ENCODE measurements at regions not wholly inside any gene's neighbourhood (a gene's known extent, or its start where the extent isn't known, plus 50 kb on each side); places are given as distances from the start of the nearest gene placed in this dataset.
"Not testable (repeated sequence)": the region's sequence is repeated elsewhere in the genome, so short reads cannot be mapped to it uniquely, and the experiment has no call there.

DNA sequence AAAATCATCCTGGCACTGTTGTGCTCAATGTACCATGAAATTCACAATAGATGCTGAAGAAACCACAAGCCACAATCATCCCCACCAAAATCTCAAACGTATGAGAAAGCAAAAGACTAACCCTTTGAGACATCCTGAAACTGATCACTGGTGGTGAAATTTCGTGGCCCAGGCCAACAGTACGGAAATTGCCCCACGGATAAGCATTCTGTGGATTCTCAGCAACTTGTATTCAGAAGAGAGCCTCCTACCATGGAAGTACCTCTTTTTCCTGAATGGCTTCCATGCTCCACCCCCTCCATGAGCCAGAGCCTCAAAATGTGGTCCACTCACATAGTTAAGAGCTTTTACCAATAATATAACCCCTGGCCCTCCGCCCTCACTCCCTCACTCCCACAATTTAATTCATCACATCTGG is 163.9 kb upstream of the AUTS2 start:
- no peak for TF ChIP-seq ZNF274 (IDR thresholded peaks at IDR 0.05; ENCODE audit: low read depth, low read length)
- no peak overlapping the region for H3K4me3 ChIP-seq (ENCODE audit: low read length)

DNA sequence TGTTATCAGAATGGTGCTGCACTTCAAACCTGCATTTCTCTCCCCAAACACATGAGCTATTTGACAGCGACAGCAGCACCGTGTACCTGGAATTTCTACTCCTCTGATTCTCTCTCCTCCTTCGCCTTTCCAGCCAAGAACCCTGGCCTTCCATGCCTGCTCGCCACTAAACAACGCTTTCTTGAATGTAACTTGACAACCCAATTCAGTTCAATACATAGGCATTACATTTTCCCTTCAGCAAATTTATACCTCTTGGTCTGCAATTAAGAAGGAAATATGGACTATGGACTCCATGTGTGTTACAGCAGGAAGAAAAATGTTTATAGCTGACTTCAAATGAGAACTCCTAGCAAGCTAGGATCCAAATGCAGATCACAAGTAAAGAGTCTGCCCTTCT is 162.6 kb upstream of the AUTS2 start:
- no peak overlapping the region for H3K4me3 ChIP-seq (ENCODE audit: low read length)
- no peak for TF ChIP-seq ZNF274 (IDR thresholded peaks at IDR 0.05; ENCODE audit: low read depth, low read length)

DNA sequence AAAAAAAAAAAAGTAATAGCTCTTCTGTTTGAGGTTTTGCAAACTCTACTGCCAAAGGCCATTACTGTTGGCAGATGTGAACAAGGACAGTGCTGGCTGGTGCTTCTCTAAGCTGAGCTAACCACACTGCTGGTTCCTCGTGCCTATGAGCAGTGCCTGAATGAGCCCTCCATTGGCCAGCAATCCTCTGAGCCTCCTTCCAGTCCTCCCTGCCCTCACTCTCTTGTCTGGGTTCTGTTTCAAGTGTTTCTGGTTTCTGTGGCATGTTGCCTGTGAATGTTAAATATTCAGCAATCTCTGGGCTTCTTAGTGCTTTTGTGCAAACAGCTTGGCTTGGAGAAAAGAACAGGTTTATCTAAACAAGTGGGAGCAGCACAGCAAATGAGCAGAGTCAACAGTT is 161.3 kb upstream of the AUTS2 start:
- TF ChIP-seq ZNF274 (IDR thresholded peaks at IDR 0.05; ENCODE audit: low read depth, low read length): no peak
- no peak overlapping the region for H3K4me3 ChIP-seq (ENCODE audit: low read length)

DNA sequence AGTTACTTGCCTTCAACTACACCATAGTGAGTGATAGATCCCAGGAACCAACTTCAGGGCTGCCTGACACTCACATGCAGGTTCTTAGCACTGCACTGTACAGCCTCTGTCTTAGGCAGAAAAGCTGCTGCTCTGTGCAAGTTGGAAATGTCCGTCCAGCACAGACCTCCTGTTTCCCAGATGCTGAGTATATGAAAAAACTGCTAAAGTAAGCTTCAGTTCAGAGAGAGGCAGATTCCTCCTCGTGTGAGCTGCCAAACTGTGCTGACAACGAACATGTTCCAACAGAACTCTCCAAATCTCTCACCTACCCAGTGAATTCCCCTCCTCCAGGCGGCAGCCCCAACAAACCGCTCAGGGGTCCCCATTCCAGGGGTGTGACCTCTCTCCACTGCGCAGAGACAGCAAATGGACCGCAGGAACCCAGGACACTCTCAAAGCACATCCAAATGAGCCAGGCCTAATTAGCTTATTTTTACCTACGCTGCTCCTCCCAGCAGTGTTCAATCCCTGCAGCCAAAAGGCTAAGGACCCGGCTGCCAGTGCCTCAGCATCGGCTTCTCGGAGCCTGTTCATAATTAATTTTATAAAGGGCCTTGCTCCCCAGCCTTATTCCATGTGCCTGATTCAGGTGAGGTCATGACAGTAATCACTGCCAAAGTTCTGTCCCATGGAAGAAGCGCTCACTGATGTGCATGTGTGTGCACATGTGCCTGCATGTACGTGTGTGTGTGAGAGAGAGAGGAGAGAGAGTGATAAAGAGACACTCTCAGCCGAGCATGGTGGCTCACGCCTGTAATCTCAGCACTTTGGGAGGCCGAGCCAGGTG is 159.5 kb upstream of the AUTS2 start:
- TF ChIP-seq ZNF274 (IDR thresholded peaks at IDR 0.05; ENCODE audit: low read depth, low read length): no peak
- H3K4me3 ChIP-seq (ENCODE audit: low read length): no peak overlapping the region

DNA sequence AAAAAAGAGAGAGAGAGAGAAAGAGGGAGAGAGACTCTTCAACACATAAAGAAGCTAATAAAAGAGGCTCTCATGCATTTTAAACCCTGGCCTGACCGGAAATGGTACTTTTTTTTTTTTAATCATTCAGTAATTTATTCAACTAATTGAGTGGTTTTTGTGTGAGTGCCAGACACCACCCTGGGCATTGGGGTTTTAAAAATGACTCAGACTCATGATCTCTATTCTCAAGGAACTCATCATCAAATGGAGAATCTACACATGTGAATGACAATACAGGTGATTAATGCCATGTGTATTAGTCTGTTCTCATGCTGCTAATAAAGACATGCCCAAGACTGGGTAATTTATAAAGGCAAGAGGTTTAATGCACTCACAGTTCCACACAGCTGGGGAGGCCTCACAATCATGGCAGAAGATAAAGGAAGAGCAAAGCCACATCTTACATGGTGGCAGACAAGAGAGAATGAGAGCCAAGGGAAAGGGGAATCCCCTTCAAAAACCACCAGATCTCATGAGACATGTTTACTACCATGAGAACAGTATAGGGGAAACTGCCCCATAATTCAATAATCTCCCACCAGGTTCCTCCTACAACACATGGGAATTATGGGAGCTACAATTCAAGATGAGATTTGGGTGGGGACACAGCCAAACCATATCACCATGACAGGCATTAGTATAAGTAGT is 158.5 kb upstream of the AUTS2 start:
- no peak for TF ChIP-seq ZNF274 (IDR thresholded peaks at IDR 0.05; ENCODE audit: low read depth, low read length)

DNA sequence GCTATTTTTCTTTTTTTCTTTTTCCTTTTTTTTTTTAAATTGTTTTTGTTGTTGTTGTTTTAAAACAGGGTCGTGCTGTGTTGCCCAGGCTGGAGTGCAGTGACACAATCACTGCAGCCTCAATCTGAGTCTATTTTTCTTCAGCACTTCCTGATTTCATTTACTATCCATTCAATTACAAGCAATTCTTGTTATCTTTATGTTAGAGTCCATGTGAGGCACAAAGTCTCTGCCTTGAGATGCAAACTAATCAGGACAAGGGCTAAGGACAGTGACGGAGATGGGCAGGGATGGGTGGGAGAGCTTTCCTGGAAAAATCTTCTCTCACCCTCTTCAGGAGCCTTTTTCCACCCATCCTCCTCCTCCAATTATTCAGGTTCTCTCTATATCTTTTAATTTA is 157.3 kb upstream of the AUTS2 start:
- TF ChIP-seq ZNF274 (IDR thresholded peaks at IDR 0.05; ENCODE audit: low read depth, low read length): no peak
- H3K4me3 ChIP-seq (ENCODE audit: low read length): no peak overlapping the region

More for the DNA sequence above, 158.5 kb upstream of the AUTS2 start:
- H3K4me3 ChIP-seq (ENCODE audit: low read length): no peak overlapping the region

DNA sequence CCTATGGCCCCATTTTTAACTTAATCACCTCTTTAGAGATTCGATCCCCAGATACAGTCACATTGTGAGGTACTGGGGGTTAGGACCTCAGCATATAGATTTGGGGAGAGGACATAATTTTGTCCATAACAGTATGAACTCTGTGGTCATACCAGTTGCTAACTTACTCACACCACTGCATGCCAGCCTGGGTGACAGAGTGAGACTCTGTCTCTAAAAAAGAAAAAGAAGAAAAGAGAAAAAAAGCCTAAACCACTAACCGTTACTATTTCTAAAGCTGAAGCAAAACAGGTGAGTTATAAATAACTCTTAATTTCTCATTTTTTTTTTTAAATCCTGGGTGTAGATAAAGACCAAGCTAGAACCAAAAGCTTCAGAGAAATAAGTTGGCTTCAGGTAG is 155.1 kb upstream of the AUTS2 start:
- H3K4me3 ChIP-seq (ENCODE audit: low read length): no peak overlapping the region
- no peak for TF ChIP-seq ZNF274 (IDR thresholded peaks at IDR 0.05; ENCODE audit: low read depth, low read length)

DNA sequence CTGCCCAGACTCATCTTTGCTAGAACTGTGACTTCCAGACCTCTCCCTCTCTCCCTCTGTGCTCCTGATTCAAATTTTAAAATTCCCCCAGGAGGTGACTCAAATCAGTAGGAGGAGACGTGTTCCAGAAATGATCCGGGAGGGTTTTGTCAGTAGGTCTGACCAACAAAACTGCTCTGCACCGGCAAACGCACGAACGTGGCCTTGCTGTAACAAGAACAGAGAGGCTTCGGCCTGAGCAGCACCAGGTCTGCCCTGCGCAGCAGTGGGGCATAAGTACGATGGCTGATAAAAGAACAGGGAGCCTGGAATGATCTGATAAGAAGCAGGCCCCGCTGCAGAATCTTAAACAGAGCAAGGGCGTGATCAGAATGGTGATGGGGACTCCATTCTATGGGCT is 152.7 kb upstream of the AUTS2 start:
- no peak overlapping the region for H3K4me3 ChIP-seq (ENCODE audit: low read length)
- TF ChIP-seq ZNF274 (IDR thresholded peaks at IDR 0.05; ENCODE audit: low read depth, low read length): no peak

DNA sequence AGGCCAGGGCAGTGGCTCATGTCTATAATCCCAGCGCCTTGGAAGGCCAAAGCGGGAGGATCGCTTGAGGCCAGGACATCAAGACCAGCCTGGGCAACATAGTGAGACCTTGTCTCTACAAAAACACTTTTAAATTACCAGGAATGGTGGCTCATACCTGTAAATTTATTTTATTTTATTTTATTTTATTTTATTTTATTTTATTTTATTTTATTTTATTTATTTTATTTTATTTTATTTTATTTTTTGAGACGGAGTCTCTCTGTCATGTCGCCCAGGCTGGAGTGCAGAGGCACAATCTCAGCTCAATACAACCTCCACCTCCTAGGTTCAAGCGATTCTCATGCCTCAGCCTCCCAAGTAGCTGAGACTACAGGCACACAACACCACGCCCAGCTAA is 152.1 kb upstream of the AUTS2 start:
- H3K4me3 ChIP-seq (ENCODE audit: low read length): not testable (repeated sequence)

DNA sequence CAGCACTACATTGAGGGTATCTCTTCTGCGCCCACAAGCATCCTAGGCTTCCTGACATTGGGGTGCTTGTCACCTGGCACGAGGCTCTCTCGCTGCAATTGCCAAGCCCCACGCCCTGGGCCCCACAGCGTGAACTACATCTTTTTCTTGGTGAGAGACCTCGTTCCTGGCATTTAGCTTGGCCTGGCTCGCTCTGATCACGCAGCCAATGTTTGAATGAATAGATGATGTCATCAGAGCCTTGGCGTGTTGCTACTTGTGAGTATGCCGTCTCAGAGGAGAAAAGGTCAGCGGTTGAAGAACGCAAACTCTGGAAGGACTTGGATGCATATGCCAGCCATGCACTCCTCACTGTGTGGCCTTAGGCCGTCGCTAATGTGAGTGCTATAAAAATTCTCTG is 150.2 kb upstream of the AUTS2 start:
- no peak for TF ChIP-seq ZNF274 (IDR thresholded peaks at IDR 0.05; ENCODE audit: low read depth, low read length)
- H3K4me3 ChIP-seq (ENCODE audit: low read length): no peak overlapping the region

DNA sequence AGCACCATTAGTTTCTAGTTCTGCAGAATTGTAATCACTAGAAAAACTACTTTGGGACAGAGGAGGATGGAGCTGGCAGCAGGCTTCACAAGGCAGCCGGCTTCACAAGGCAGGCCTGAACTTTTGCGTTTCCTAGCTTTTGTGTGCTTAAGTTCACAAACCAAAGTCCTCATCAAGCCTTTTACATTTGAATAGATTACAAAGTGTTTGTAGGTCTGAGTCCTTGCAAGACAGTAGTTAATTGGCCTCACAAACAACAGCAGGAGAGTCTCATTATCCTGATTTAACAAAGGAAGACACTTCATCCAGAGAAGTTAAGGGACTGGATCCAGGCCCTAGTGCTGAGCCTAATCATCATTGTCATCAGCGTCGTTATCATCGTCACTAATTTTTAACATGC is 147.8 kb upstream of the AUTS2 start:
- H3K4me3 ChIP-seq (ENCODE audit: low read length): no peak overlapping the region

DNA sequence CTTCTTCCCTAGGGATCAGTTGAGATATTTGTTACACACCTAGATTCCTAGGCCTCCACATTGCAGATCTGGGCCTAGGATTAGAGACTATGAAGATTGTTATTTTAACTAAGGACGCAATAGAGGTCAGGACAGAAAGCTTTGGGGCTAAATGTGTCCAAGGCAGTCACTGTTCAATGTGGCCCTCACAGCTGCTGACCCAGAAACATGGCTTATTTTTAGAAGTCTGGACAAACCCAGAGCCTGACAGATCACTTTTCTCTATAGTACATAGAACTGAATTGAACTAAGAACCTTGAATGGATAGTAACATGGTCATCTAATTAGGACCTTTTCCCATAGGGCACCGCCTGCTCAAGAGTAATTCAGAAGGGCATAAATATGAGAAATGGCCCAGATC is 146.6 kb upstream of the AUTS2 start:
- H3K4me3 ChIP-seq (ENCODE audit: low read length): no peak overlapping the region
- no peak for TF ChIP-seq ZNF274 (IDR thresholded peaks at IDR 0.05; ENCODE audit: low read depth, low read length)

More for the DNA sequence above, 147.8 kb upstream of the AUTS2 start:
- no peak for TF ChIP-seq ZNF274 (IDR thresholded peaks at IDR 0.05; ENCODE audit: low read depth, low read length)

DNA sequence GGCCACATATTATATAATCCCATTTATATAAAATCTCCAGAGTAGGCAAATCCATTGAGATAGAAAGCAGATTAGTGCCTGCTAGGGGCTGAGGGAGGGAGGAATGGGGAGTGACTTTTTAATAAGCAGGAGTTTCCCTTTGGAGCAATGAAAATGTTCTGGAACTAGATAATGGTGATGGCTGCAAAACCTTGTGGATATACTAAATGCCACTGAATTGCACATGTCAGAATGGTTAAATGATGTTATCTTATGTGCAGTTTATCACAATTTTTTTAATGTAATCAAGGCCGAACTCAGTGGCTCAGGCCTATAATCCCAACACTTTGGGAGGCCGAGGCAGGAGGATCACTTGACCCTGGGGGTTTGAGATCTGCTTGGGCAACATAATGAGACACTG is 145.5 kb upstream of the AUTS2 start:
- TF ChIP-seq ZNF274 (IDR thresholded peaks at IDR 0.05; ENCODE audit: low read depth, low read length): no peak
- no peak overlapping the region for H3K4me3 ChIP-seq (ENCODE audit: low read length)

DNA sequence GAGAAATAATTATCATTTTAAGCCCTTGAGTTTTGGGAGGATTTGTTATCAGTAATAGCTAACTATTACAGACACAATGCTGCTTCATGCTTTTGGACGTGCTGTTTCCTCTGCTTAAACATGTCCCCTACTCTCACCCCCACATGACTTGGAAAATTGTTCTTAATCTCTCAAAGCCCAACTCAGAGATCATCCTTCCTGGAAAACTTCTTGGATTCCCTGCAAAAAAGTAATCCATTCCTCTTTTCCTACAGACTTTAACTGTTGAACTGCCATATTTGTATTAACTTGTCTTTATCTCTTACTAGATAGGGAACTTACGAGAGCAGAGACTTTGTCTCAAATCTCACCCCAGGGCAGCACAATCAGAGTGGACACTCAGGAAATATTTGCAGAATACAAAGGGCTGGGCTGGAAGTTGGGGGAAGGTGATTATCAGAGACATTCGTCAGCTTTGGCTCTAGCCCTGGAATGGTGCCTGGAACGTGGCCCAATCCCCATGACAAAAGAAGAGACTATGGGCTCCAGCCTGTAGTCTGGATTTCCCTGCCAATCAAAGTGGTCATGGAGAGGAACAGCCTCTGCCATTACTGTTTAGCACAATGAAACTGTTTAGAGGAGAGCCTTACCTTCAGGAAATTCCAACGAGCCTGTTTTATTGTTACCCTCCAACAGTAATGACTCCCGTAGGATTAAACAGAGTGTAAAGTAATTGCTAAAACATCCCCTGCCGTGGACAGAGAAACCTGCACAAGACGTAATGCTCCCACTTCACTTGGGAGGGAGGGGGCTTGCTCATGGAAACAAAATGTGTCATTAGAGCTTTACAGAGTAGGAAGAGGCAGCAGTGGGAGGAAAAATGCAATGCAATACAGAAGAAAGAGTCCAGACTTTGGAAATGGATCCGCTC is 140.4 kb upstream of the AUTS2 start:
- no peak overlapping the region for H3K4me3 ChIP-seq (ENCODE audit: low read length)

More for the DNA sequence above, 140.4 kb upstream of the AUTS2 start:
- TF ChIP-seq ZNF274 (IDR thresholded peaks at IDR 0.05; ENCODE audit: low read depth, low read length): no peak

Data from GM08714 (cell line).